ENCODE measurements at regions not wholly inside any gene's neighbourhood (a gene's known extent, or its start where the extent isn't known, plus 50 kb on each side); places are given as distances from the start of the nearest gene placed in this dataset.

DNA sequence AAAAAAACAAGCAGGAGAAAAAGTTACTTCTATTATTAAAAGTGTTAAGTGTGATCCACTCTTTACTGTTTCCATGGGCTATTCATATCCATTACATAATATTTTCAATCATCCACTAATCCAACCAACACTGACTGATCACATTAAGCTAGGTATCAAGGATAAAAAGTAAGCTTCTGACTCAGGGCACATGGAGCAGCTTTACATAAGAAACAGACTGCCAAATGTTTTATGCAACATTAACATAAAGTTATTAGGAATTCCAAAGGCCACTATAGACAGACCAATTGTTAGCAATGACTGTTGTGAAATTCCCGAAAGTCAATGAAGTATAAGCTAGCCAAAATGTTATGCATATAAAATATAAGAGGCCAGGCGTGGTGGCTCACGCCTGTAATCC lies 277.6 kb downstream of the ZEB2 start:
- DNase-seq (ENCODE audit: low read depth, low spot score) = no peak

DNA sequence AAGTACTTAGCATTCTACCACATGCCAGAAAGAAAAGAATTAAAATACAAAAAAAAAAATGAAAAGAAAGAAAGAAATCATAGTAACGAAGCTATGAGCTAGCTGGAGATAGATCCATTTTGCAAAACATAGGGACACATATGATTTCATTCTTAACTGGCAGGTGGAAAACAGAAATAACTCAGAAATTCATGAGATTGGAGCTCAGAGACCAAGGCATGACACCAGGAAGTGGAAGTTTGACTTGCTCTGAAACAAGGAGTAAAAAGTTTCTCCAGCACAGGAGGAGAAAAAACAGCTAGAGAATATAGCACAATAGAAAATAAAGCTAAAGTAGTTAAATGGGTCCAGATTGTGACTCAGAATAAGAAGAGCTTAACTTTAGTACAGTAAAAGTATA lies 278.1 kb downstream of the ZEB2 start:
- no peak for DNase-seq (ENCODE audit: low read depth, low spot score)

DNA sequence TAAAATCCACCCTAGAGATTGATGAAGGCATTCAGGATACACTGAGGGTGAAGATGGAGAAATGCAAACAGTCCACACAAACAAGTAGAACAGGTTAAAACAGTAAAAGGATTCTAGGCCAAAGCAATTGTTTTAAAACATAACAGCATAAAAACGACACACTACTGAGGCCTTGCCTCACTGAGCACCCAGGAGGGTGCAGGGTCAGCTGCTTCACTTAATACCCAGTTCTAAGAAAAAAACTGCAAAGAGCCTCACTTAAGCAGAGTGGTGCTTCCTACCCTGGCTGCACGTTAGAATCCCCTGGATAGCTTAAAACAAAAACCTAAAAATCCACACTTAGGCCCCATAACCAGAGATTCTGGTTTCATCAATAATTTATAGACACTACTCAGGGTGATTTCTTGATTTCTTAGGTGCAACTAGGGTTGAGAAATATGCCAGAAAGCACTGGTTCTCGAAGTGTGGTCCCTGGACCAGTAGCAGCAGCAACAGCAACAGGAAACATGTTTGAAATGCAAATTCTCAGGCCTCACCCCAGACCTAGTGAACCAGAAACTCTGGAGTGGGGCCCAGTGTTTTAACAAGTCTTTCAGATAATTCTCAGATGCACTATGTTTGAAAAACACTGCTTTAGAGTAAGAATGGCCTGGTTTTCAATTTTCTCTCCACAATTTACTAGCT lies 279.1 kb downstream of the ZEB2 start:
- no peak for DNase-seq (ENCODE audit: low read depth, low spot score)

DNA sequence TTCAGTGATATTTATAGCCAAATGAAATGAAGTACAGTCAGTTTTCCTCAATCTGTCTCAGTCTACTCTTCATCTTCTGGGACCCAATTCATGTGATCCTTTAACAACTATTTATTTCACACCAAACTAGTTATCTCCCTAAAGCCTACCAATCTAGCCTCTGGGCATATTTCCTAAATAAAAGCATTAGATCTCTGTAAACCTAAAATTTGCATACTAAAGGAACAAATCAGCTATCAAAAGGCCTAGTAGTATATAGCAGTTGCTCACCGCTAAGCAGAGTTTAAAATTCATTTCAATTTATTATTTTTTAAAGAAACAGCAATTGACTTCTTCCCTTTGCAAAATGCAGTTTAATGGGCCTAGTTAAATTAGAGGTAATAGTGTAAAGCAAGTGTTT lies 280.2 kb downstream of the ZEB2 start:
- no peak for DNase-seq (ENCODE audit: low read depth, low spot score)

DNA sequence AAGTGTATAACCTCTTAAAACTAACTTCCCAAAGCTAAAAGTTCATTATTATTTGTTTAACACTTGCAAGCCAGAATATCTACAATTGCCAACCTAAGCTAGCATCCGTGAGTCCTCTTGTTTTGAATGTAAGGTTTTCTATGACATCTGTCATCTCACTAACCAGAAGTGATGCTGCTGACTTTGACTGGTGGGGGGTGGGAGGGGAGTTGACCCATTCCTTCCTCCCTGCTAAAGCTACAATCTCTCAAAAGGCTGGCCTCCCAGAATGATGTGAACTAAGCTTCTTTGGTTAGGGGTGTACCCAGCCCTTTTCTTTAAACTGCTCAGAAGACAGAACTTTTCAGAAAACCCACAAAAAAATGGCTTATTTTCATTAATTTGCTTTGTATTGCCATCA lies 280.6 kb downstream of the ZEB2 start:
- DNase-seq (ENCODE audit: low read depth, low spot score) = no peak

DNA sequence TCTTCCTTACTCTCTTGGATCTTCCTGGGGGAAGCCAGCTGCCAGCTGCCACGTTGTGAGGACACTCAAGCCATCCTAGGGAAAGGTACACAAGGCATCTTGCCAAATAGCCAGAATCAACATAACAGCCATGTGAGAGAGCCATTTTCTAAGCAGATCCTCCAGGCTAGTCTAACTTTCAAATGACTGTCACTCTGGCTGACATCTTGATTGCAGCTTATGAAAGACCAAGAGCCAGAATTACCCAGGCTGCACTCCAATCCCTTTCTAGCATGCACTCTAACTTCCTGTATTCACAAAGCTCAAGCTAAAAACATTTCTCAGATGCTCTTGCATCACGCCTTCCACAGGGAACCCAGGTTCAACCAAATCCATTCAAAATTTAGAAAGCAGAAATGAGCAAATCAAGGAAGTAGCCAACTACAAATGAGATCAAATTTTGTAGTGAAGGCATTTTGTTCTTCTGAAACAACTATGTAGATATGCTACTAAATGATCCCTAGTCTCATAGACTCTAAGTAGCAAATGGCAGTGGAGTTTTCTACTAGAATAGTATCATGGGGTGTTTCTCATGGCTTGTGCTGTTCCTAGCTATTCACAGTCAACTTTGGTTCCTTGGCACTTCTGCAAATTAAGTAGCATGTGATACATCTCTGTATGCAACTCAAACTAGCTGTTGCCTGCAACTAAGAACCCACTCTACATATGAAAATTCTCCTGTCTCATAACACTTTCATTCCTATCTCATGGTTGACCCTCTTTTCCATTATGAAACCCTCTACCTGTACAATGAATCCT lies 281.9 kb downstream of the ZEB2 start:
- DNase-seq (ENCODE audit: low read depth, low spot score) = no peak

DNA sequence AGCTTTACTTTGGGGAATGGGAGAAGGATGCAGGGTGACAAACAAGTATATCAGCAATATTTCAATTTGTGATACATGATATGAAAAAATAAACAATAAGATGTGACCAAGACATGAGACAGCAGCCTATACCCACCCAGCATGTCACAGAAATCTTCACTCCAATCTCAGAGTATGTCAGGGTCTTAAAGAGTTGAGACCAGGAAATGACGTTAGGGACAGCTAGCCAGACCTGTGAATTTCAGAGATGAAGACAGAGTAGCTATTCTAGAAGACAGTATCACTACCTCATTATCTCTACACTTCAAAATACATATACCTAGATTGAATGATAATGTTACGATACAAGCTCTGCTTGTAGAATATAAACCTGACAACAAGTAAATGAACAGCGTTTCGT lies 282.8 kb downstream of the ZEB2 start:
- DNase-seq (ENCODE audit: low read depth, low spot score) = no peak

DNA sequence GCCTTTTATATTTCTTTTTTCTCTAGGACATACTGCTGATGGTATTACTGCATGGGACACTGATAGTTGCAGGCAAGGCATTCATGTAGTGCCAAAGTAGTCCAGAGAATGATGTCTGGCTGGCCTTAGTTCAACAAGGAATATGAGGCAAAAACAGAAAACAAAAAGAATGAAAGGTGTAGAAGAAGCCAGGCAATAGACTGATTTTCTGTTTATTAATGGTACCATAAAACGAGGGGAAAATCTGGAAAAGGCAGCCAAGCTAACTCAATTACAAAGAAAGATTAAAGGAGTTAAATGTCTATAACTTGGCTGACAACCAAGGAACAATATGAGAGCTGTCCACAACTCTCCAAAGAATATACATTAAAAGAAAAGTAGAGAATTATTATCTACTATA lies 284.9 kb downstream of the ZEB2 start:
- DNase-seq (ENCODE audit: low read depth, low spot score) = no peak

DNA sequence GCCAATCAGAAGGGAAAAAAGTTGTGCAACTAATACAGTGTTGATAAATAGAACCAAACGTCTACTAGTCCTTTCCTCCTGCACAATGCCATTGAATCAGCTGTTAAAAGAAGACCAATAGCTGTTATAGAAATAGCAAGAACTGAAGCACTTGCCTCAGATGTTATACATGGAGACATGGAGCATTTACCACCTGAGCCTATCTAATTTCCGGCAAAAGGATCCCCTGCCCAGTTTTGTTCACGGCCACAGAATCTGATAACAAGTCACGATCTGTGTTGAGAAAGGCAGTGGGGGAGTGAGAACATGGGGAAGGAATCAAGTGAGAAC lies 285.4 kb downstream of the ZEB2 start:
- DNase-seq (ENCODE audit: low read depth, low spot score) = no peak

DNA sequence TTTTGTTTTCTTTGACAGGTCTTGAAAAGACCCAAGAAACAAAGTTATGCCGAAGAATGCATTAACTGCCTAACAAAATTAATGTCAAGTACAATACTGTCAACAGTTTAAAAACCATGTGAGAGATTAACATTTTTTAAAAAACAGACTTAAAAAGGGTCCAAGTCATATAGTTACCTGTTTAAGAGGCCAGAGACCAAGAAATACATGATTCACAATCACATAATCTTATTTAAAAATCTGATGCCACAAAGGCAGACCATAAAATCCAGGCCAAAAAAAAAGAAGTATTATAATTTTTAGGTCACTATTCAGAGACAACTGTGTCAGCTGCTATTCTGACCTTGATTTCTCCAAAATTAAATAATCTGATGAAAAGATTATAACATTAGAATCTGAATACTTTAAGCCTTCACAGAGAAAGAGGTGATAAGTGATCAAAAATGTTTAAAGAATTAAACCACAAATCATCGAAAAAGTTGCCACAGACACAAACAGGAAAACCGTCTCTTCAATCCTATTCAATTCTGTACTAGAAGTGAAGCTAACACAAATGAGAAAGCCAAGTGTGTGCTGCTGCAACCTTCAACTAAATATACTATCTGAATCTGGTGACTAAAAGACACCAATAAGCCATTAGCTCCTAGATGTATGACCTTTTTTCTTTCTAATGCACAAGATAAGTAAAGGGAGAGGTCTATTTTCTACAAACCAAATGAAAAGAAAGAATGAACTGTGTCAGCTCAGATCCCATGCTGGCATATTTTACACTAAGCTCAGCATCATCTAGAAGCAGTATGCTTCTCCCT lies 286.0 kb downstream of the ZEB2 start:
- no peak for DNase-seq (ENCODE audit: low read depth, low spot score)

DNA sequence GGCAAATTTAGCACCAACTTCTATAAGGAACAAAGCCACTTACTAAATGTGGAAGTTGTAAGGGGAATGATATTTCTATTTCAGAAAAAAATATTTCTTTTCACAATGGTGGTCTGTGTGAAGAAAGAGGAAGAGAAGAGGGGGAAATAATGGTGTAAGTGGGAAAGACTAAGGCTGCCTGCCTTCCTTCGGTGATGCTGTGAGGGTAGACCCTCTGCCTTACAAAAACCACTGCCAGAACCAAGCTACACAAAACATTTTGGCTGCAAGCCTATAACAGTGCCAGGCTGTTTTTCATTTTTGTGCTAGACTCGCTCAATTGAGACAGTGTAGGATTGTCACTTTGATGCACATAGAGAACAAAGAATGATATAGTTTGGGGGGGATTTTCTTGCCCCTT lies 286.6 kb downstream of the ZEB2 start:
- DNase-seq (ENCODE audit: low read depth, low spot score) = no peak

DNA sequence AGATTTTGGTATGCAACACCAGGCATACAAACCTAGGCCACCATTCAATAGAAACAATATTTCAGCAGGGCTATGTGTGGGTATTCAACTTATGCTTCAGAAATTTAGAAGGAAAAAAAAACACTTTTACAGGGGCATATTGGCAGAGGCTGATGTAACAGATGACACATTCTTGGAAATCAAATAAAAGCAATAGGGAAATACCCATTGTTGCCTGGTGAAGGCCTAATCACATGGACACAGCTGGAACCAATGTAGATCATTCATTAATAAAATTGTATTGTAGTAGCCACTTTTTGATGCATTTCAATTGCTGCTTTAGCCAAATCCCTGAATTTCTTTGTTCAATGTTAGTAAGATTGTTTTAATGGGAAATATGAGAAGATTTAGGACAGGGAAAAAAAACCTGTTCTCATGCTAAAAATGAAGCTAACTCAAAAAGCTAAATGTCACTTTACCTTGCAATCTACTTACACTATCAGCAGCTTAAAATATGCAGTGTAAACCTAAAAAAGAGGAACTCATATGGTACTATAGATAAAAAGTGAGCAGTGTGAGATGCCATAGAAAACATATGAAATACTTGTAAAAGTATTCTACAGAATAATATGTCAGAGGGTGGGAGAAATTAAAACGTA lies 289.4 kb downstream of the ZEB2 start:
- no peak for DNase-seq (ENCODE audit: low read depth, low spot score)

DNA sequence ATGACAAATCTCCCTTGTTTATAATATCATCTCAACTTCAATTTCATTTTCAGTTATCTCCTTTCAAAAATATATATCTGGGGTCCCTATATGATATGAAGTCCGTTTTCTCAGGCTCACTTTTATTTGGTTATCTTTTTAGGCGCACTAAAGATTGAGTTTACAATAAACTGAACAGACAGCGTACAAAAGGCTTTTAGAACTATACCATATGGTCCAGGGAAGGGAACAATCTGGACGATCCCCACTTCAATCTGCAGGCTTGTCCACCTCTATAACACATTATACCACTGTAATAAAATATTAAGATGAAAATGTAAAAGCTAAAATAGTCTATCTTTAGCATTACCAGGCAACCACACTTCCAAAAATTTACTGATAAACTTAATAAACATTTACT lies 289.9 kb downstream of the ZEB2 start:
- no peak for DNase-seq (ENCODE audit: low read depth, low spot score)

DNA sequence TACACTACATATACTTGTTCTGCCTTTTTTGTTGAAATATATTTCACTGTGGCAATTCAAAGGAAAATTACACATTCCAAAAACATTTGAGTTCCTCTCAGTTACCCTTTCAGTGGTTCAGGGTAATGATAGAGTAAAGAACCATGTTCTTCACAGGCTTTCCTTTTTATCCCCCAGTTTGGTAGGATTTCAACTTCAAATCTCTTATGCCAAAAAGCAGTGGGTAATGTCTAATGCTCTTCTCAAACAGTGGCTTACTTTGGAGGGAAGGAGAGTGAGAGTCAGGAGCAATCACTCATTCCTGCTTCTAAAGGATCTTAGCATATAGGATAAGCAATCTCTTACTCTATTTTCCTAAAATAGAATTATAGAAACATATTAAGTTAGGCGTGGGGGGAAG lies 290.6 kb downstream of the ZEB2 start:
- no peak for DNase-seq (ENCODE audit: low read depth, low spot score)

DNA sequence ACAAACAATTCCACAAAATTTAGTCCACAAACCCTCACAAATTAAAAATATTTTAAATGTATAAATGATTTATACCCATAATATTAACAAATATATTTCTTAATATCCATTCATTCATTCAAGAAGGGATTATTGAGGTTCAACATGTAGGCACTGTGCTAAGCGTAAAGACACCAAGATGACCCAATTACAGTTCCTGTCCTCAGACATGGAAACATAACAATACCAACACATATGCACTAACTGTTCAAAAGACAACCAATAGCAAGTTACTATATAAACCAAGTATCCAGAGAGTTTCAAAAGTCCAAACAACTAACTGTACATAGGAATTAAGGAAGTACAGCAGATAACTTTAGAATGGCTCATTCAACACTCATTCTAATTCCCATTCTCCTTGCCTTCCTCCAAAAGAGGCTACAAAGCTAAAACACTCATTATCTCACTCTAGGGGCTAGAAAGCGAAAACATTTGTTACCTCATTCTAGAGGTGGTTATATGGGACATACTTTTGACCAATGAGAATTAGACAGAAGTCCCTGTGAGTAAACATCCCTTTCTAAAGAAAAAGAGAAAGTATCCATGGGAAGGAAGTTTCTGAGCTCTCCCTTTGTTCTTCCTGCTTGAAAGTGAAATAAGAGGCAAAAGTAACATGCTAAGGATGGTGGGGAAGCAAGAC lies 292.4 kb downstream of the ZEB2 start:
- no peak for DNase-seq (ENCODE audit: low read depth, low spot score)

DNA sequence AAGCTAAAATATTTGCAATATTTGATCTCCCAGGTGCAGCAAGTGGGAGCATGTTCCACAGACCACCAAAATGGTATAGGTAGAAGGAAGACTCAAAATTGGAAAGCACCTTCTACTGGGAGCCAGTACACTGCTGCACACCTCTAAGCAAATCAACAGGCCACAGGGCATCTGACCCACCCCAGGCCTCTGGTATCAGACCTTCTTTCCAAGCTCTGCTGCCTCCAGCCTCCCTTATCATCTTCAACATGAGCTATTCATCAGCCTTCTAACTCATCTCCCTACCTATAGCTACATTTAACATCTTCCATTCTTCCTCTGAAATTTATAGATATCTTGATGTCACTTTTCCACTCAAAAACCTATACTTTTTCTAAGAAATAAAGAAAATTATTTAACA lies 294.8 kb downstream of the ZEB2 start:
- no peak for DNase-seq (ENCODE audit: low read depth, low spot score)

DNA sequence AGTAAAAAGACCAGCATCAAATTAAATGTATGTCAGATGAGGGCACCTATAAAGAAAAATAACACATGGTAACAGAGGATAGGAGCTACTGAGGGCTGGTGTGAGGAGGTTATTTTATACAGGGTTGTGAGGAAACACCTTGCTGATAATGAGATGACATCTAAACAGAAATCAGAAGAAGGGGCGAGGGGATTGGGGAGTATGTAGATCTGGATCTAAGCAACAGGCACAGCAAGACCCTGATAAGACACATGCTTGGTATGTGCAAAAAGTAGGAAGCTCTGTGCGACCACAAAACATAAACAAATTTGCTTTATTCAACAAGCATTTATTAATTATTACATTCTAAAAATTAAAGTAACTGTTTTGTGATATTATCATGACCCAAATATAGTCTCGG lies 295.4 kb downstream of the ZEB2 start:
- DNase-seq (ENCODE audit: low read depth, low spot score) = no peak

DNA sequence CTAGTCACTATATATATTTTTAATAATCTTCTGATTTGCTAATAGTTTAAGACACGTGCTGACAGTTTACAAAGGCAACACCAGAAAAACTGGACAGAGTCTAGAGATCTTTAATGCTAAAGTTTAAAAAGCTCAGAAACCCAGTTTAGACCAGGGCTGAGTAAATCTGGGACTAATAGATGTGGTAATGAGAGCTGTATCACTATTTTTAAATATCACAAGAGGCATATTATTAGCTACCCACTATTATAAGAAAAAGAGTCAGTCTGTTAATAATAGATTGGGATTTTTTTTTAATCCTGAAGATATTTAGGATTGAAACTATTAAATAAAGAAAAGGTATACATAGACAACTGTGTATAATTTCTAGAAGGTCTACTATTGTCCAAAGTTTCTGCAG lies 299.9 kb downstream of the ZEB2 start:
- no peak for DNase-seq (ENCODE audit: low read depth, low spot score)

DNA sequence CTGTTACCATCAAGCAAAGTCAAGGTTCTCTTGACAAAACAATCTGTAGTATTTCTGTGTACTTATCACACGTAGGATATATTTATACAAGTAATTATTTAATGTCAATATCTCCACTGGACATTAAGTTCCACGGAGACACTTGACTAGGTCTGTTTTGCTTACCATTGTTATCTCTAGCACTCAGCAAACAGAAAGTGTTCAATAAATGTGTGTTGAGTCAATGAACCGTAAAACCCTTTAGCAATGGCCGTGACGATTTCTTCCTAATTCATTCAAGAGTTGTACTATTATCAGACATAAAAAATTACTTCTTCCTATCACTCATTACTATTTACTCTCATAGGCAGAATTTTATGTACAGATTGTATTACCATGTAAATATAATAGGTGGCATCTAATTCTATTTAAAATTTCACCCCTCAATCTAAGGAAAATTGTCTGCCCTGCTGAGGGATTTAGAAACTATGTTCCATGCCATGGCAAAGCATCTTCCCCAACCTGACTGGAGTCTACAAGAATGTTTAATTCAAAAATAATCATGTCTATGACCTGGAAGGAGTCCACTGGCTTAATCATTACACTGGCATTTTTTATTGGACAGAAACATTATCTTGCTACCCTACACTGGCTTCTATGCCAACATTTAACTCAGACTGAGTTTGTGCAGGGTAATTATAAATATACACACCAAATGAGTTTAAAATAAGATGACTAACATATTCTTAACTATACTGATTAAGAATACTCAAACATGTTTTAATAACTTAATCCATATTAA lies 301.9 kb downstream of the ZEB2 start:
- DNase-seq (ENCODE audit: low read depth, low spot score) = no peak

DNA sequence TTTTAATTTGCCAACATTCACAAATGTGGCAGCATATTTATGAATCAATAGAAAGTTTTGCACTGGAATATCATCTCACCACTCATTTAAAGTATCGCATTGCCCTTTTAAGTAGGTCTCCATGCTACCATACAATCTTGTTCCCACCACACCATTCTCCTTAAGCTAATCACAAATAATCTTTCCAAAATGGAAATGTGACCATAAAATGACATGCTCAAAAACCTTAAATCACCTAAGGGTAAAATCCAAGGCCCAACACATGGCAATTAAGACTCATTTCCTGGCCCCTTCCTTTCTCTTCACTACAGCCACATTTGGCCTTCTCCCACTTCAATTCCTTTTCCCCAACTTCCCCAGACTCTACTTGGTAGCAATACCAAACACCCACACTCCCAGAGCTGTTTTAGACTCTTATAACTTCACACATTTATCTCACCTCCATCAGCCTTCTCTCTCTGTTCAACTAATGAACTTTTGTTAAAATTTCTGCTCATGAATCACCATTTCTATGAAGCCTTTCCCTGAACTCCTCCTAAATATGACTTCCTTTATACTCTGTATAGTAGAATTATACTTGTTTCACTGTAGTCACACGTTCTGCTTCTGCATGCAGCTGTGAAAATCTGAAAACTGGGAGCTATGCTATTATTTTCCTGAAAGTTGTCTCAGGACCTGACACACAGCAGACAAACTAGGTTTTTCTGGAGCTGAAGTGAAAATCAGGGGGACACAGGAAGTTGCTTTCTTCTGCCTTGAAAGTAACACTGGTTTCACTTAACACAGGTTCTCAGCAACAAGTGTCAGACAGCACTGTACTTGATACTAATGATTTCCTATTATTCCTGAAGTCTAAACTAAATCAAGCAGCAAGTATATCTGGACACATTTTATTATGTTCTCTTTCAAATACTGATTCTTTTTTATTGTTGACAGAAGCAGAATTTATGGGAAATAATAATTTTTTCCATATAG lies 303.9 kb downstream of the ZEB2 start:
- no peak for DNase-seq (ENCODE audit: low read depth, low spot score)

Measured in iPS DF 19.7 (cell line).